ENCODE measurements at regions not wholly inside any gene's neighbourhood (a gene's known extent, or its start where the extent isn't known, plus 50 kb on each side); places are given as distances from the start of the nearest gene placed in this dataset.

DNA sequence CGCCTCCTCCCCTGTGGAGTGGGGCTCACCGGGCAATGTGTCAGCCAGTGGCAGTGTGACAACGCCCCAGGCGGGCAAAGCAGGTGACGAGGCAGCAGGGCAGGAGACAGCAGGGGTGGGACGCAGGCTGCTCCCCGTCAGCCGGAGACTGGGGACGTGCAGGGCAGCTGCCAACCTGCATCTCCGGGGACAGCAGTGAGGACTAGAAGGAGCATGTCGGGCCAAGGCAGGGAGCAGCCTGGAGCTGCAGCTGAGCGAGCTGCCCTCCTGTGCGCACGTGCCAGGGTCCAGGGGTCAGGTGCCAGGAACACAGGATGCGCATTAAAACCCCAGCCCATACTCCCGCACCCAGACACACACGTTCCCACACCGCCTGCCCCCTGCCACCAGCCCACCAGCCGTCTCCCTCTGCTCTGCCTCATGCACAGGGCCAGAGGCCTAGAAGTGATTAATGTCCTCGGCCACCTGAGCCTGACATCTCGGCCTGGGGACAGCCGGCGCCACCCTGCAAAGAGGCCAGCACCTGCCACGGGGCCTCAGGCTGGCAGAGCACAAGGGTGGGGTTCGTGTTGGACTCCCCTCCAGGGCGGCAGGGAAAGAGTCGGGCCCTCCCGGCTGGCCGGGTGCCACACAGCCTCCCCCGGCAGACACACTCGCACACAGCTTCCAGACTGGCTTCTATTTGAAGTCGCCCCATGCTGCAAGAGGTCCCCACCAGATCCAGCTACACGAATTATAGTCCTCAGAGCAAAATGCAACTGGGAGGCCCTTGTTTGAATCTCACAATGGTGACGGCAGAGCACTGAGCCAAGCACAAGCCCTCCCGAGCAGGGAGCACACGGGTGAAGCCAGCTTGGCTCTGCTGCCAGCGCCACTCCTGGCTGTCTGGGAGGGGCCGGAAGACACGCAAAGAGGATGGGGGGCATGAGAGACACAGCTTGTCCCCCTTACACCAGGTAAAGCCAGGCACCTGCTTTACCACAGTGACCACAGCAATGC, 90.4 kb downstream of the RBFOX3 start:
- no peak for DNase-seq

DNA sequence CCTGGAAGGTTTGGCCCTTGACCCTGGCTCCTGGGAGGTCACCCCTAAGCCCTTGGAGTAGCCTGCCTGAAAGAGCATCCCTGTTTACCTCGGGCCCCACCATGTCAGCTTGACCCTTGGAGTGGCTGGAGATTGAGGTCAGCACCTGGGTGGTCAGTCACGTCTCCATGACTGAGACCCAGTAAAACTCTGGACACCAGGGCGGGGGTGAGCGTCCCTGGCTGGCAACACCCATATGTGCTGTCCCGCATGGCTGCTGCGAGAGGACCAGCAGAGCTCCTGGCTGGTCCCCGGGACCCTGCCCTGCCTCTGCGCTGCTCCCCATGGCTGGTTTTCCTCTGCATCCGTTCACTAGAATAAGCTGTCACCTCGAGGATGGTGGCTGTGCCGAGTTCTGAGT, 91.2 kb downstream of the RBFOX3 start:
- no peak for DNase-seq

DNA sequence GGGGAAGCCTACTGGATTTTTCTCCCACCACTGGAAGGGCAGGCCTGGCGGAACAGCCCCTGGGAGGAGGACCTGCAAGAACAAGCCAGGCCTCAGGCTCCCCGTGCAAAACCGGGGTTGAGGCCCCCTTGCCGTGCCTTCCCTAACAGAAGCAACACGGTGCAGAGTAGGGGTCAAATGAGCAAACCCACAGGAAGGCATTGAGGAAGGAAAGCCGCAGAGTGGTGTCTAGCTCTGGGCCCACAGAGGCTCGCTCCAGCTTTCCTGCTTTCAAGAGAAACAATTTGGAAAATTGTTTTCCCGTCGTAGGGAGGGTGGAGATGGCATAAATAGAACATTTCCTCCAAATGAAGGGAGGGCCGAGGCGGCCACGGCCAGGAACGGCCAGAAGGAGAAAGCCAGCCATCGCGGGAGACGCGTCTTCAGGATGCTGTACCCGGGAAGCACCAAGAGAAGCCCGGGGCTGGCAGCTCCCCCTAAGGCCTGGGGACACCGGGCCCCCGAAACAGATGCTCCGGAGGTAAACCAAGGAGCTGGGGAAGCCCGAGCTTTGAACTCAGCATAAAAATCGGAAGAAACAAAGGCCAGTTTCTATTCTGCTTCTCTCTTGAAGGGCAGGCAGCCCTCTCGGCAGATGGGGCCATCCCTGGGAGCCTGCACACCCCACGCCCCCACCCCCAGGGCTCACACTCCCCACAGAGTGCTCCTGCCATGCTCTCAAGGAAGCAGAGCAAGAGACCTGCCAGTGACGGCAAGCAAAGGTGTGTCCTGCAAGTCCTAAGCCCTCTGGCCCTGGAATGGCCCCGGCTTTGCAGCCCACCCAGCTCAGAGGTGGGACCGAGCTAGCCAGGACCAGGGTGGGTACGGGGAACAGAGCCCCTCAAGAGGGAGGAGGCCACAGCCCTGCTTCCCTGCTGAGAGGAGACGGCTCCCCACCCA, 92.0 kb downstream of the RBFOX3 start:
- no peak for DNase-seq

DNA sequence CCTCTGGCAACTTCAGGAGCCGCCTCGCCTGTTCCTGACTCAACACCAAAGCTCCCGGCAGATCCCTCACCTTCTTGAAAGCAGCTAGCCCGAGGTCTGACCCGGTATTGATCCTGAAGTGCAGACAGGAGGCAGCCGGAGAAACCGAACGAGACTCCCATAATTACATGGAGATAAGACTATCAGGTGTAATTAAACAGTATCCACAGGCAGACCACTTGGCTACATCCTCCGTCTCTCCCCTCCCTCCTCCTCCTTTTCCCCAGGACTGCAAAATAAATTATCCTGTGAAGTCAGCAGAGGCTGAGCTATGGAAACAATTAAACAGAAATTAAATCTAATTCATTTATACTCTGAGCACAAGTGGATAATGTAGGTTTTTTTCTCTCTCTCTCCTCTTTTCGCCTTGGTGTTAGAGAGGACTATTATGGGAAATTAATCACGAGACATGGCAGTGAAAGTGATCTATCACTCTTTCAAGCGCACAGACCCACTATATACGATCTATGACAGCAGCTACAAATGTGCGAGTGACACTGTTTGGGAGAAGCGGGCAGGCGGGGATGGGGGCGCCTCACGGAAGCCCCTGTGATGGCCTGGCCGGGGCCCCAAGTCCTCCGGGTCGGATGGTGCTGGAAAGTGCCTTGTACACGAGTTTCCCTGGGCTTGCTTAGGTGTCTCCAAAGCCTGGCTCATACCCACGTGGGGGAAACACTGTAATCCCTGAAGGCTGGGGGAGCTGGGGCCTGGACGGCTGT, 92.8 kb downstream of the RBFOX3 start:
- no peak for DNase-seq

DNA sequence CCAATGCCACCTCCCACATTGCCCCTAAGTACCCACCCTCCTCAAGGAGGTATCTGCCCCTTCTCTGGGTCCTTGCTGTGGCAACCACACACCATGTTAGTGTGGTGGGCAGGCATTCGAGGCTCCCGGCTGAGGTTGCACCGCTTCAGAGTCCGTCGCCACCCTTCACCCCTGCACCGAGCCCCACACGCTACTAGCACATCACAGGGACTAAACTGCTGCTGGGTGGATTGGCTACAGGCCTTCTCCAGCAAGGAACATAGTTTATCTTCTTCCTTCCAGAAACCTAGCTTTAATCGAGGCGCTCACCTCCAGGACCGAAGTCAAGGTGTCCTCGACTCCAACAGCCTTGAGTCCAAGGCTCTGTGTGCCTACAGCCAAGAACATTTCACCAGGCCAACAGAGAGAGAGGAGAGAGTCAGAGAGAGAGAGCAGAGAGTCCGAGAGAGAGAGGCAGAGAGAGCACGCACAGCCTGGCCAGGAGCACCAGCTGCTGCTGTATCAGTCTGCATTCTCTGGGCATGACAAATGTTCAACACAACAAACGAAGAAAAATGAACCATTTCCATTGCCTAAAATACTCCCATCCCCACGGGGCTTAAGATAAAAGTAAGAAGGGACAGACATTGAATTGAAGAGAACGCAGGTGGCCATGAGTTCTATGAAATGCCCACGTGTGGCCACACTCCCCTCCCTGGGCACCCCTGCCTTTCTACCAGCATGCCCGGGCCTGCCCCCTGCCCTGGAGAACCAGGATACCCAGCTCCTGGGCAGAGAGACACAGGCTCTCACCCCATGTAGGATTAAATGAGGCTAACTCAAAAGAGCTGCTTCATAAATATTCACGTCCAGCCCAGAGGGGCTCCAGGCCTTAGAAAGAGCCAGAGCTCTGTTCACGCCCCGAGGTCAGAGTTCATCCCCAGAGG, 94.9 kb downstream of the RBFOX3 start:
- DNase-seq, result no peak

DNA sequence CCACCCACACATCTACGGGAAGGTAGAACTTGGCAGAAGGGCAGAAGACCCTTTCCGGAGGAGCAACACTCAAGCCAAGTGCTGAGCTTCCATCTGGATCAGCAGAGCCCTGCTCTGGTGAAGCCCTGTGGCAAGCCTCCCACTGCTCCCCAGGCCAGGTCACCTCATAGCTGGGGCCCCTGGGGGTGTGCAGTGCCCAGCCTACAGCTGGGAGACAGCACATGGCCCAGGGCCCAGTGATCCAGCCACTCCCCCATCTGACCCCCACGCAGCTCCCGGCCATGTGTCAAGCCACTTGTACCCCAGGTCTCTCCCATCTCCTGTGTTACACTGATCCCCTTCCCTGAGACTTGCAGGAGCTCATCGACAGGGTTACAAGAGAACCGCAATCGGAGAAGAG, 95.7 kb downstream of the RBFOX3 start:
- no peak for DNase-seq

DNA sequence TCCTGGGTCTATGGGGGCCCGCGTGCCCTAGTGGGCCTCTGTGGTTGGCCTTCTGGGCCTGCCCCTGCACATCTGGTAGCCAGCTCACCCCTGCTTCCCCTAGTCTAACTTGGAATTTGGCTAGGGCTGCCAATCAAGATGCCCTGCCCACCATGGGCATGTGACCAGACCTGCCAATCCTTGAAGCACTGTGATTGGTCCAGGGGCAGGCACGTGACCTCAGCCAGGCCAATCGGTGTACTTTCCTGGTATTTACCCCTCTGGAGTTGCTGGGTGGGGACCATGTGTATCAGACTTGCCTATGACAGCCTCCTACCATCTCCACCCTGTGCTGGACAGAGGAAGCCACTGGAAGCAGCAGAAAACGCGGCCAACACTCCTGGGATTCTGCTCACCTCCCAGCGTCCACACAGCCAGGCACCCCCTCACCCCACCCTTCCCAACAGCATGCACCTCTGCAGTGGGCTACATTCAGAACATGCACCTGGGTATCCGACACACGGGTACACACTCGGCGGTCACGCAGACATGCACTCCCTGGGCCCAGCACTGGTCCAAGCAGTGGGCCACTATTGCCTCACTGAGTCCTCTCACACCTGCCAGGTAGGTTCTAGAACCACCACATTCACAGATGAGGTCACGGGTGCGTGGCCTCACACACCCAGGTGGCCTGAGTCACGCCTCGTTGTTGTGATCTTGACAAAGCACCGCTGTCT, 96.9 kb downstream of the RBFOX3 start:
- DNase-seq, result no peak

DNA sequence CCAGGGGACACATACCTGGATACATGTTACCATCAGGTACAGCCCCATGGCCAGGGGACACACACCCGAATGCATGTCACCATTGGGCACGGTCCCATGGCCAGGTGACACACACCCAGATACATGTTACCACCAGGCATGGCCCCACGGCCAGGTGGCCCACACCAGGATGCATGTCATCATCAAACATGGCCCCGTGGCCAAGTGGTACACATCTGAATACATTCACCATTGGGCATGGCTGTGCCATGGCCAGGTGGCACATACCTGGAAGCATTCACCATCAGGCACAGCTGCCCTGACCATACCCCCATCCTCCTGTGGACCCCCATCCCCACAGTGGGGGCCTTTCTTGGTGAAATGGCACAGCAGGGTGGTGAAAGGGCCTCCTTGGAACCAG, 97.6 kb downstream of the RBFOX3 start:
- no peak for DNase-seq

DNA sequence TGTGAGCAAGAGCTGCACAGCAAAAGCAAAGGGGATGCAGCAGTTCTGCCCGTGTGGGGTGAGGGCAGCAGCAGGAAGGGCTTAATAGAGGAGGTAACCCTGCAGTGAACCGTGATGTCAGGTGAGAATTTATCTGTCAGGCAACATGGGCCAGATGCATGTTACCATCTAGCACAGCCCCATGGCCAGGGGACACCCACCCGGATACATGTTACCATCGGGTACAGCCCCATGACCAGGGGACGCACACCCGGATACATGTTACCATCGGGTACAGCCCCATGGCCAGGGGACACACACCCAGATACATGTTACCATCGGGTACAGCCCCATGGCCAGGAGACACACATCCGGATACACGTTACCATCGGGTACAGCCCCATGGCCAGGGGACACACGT, 99.4 kb downstream of the RBFOX3 start:
- no peak for DNase-seq

DNA sequence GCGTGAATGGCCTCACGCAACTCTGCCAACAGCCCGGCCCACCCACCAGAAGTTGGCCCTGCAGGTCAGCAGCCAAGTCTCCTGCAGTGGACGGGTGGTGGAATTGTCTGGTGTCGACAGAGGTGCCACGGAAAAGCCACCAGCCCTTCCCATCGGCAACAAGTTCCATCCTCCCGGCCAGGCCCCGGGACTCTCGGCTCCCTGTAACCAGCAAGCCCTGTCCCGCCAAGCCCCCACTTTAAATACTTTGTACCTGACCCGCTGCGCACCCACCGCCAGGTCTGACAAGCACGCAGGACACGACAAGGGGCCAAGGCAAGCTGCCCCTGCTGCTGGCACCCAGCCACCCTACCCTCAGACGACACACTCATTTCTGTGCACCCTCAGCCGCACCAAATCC, 100.8 kb downstream of the RBFOX3 start:
- DNase-seq, result no peak

DNA sequence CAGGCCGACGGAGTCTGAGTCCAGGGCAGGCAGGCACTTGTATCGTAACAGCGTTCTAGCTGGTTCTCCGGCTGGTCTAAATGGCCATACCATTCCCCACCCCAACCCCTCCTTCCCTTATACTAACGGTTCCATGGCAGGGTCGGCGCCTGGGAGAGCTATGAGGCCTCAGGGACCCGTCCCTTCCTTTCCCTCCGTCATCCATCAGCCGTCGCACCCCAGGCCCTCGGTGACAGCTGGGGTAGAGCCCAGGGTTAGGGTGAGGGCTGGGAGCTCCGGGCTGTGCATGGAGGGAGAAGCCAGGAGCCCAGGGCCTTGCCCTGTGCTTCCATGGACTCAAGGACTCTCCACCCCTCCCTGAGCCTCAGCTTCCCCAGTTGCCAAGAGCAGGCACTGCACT, 101.4 kb downstream of the RBFOX3 start:
- DNase-seq, result no peak

DNA sequence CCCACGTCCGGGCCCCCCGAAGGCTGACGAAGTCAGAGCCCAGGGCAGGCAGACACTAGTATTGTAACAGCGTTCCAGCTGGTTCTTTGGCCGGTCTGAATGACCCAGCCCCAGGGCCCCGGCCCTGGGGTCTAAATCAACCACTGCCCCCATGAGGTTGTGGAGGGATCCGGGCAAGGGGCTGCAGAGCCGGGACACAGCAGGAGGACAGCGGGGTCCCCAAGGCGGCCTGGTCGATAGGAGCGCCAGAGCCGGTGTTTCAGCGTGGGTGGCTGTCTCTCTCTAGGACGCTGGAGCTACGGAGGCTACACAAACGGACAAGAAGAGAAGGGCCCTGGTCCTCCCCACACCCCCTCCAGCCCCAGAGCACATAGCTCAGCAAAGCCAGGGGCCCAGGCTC, 101.8 kb downstream of the RBFOX3 start:
- DNase-seq, result no peak

DNA sequence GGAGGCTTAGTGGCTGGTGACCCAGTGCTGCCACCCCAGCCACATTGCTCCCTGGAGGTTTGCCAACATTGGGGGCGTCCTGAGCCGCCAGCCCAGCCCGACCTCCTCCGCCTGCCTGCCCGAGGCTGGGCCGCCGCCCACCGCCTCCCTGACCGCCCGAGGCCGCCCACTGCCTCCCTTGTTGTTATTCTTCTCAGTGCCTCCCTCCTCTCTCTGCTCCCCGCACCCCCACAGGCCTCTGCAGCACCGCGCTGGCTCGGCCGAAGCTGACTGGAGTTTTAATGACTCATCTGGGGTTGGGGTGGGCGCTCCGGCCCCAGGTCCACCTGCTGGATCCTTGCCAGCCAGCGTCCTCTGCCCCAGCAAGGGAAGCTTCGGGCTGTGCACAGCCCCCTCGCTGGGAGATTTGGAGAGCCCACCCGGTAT, 102.5 kb downstream of the RBFOX3 start:
- no peak for DNase-seq

DNA sequence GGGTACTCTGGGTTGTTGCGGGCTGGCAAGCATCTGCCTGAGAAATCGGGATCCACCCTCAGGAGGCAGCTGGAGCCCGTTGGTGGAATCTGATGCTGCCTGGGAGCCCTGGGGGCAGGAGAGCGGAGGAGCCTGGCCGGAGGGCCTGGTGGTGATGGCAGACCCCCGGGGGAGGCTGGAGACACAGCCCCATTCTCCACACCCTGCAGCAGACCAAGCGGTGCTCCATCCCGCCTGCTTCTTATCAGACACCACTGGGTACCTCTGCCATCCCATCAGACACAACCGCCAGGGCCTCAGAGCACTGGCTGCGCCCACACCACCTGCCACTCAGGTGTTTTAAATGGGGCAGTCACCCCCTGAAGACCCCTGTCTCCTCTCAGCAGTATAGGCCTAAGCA, 103.9 kb downstream of the RBFOX3 start:
- DNase-seq, result no peak

DNA sequence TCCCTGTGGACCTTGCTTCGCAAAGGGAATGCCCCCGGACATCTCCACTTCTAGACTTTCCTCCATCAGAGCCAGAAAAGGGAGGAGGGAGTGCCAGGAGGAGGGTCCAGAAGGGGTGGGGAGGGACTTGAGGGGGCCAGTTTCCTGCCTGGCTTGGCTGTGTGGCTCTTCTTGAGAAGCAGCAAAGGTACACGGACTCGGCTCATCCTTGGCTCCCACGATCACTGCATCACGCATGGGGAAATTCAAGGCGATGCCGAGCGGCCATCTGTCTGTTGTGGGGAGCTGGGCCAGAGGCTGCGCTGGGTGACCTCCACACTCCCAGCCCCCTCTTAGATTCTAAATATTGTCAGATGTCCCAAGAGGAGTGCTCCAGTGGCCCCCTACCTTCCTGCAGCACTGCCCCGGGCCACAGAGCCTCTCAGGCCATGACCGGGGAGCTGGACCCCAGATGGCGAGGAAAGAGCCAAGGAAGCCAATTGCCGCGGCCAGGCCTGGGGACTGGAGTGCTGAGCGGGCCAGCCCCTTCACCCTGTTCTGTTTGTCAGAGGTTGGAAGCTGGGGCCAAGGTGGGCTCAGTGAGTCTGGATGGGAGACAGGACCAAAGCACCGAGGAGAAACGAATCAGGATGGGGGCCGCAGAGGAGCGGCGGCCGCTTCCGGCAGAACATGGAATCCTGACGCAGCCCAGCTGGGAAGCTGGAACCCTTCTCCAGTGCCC, 104.5 kb downstream of the RBFOX3 start:
- no peak for DNase-seq

DNA sequence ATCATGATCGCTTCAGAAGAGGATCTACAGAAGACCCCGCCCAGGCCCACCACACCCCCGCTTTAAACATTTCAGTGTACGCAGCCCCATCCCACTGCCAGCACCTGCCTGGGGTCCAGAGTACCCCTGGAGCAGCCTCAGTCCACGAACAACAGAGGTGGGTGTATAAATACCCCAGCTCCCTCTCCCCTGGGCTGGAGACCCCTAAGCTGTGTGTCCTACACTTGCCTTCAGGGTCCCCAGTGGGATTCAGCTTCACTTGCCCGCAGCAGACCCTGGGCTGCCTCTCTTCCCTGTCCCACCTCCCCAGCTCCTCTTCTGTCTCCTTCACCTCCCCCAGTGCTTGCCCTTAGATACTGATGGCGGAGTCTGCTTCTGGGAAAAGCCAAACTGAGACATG, 105.7 kb downstream of the RBFOX3 start:
- DNase-seq, result no peak

DNA sequence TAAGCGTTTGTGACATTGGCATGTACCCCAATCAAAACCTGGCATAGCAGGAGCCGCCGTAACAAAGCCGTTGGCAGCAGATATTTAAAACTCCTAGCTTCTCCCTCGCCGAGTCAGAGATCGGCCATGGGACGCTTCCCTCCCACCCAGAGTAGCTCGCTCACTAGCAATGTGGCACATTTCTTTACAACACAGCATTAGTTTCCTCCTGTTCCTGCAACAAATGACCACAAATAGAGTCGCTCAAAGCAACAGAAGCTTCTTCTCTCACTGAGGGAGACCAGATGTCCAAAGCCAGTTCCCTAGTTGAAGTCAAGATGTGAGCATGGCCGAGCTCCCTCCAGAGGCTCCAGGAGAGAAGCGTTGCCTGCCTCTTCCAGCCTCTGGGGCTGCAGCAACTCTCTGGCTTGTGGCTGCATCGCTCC, 106.7 kb downstream of the RBFOX3 start:
- no peak for DNase-seq

DNA sequence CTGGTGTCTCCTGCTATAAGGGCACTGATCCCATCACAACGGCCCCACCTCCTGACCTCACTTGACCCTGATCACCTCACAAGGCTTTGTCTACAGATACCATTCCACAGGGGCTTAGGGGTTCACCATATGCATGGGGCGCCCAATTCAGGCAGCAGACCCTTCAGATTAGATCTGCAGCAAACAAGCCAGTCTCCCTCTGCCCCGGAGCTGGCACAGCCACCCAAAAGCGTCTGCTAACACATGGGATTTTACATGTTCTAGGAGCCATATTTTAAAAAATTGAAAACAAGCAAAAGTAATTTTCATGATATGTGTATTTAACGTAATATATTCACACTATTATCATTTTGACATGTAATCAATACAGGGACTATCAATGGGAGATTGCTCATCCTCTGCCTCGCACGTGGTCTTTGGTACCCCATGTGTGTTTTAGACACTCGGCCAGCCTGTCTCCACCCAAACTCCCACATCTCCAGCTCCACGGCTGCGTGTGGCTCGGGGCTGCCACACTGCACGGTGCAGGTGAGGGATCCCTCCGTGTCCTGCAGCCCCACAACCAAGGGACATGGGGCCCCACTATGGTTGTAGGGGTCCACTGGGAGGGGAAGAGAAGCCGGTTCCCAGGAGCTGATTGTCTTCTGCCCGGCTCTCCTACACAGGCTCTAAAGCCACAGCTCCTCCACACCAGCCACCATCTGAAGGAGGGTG, 107.6 kb downstream of the RBFOX3 start:
- DNase-seq, result no peak

DNA sequence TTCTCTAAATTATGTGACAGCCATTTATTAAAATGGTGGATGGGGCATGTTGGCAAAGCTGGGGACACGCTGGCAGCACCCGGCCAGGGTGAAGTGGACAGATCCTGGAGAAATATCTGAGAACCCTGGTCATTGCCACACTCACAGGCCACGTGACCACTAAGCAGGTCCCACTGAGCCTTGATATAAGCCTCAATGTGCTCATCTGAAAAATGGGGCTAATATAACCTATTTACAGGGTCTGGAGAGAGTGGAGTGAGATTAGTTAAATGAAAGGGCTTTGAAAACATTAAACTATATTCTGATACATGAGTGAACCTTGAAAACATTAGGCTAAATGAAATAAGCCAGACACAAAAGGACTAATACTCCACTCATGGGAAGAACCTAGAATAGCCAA, 108.9 kb downstream of the RBFOX3 start:
- DNase-seq, result no peak
